ENCODE measurements at regions not wholly inside any gene's neighbourhood (a gene's known extent, or its start where the extent isn't known, plus 50 kb on each side); places are given as distances from the start of the nearest gene placed in this dataset.
"Not testable (repeated sequence)": the region's sequence is repeated elsewhere in the genome, so short reads cannot be mapped to it uniquely, and the experiment has no call there.

DNA sequence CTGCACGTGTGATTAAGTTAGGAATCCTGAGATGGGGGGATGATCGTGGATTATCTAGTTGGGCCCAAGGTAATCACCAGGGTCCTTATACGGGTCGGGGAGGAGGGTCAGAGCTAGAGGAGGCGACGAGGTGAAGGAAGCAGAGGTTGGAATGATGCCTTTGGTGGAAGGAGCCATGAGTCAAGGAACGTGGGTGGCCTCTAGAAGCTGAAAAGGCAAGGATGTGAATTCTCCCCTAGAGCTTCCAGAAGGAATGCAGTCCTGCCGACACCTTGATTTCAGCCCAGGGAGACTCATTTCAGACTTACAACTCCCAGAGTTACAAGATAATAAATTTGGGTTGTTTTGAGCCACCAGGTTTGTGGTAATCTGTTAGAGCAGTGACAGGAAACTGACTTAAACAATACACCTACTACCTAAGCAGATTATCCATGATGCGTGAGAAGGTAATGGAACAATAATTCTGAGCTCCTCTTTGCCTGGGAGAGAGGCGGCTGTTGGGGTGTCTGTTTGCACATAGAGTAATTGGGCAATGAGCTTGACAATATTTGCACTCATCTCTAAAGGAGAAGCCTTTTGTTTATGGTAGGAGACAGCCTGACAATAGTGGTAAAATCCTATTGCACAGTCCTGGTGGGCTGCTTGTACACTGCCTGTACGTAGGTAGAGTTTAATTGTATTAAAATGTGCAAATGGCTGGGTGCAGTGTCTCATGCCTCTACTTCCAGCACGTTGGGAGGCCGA lies 129.3 kb upstream of the IER5L start:
- no peak for DNase-seq

DNA sequence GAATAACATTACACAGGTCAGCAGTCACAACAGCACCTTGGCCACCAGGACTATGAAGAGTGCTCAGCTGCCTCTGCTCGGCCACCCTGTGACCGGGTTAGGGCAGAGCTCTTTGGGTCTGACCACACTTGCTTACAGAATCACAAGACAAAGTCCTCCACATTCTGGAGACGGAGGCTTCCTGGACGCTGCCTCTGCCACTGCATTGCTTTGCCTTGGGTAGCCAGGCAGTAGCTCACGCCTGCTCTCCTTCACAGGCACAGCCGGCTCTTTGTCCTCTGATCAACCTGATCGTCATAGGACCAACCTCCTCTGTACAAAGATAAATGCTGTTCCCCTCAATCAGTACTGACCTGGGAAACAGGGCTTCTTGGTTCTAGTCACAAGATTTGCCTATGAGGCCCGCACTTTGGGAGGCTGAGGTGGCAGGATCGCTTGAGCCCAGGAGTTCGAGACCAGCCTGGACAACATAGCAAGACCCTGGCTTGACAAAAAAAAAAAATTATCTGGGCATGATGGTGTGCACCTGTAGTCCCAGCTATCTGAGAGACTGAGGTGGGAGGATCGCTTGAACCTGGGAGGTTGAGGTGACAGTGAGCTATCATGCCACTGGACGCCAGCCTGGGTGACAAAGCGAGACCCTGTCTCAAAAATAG lies 128.4 kb upstream of the IER5L start:
- no peak for DNase-seq

DNA sequence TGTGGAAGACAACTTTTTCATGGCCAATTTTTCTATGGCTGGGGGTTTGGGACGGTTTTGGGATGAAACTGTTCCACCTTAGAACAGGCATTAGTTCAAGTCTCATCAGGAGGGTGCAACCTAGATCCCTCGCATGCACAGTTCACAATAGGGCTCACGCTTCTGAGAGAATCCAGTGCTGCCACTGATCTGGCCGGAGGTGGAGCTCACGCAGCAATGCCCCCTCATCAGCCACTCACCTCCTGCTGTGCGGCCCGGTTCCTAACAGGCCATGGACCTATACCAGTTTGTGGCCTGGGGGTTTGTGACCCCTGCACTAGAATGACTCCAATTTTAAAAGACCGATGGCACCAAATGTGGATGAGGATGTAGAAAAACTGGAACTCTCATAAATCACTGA lies 127.2 kb upstream of the IER5L start:
- DNase-seq: no peak

DNA sequence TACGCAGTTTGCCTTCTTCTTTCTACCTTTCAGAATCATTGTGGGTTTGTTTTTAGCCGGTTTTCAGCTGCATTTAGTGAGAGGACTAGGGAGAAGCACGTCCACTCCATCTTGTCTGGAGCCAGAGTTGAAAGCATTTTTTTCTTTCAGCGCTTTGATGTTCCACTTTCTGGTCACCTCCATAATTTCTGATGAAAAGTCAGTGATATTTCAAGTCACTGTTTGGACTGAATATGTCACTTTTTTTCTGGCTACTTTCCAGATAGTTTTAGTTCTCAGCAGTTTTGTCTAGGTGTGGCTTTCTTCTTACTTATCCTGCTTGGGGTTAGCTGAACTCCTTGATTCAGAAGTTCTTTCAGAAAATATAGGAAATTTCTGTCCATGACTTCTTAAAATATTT lies 123.9 kb upstream of the IER5L start:
- no peak for DNase-seq

DNA sequence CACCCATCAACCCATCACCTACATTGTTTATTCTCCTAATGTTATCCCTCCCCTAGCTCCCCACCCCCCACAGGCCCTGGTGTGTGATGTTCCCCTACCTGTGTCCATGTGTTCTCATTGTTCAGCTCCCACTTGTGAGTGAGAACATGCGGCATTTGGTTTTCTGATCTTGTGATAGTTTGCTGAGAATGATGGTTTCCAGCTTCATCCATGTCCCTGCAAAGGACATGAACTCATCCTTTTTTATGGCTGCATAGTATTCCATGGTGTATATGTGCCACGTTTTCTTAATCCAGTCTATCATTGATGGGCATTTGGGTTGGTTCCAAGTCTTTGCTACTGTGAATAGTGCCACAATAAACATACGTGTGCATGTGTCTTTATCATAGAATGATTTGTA lies 118.1 kb upstream of the IER5L start:
- DNase-seq: not testable (repeated sequence)

DNA sequence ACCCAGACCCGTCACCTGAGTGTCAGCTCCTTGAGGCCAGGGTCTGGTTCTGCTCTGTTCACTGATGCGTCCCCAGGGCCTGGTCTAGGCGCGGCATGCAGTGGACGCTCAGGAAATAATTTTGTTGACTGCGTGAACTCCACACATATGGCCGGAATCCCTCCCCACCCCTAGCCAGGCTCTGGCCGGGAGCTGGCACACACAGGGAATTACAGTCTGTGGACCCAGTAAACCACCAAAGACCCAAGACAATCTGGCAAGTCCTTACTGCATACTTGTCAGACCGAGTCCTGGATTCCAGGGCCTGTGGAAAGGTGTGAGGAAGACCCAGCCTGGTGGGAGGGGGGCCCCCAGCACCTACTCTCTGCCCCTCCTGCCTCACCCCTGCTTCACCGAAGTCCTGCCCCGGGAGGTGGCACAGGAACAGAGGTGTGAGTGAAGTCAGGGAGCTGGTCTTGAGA lies 113.0 kb upstream of the IER5L start:
- no peak for DNase-seq

DNA sequence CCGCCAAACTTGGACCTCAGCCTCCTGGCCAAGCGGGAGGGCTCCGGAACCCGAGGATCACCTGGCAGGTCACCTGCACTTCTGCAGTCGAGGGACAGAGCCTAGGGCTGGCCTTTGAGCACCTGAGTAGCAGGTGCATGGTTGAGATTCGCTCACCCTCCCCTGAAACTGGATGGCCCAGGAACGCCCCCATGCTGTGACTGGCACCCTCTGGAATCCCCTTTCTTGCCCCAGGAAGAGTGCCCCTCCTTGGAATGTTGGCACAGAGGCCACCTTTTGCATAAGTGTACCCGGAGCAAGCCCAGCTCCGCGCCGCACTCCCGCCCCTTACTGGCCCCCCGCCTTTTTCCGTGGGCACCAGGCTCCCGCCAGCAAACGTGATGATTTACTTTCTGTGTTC lies 112.5 kb upstream of the IER5L start:
- DNase-seq: no peak

DNA sequence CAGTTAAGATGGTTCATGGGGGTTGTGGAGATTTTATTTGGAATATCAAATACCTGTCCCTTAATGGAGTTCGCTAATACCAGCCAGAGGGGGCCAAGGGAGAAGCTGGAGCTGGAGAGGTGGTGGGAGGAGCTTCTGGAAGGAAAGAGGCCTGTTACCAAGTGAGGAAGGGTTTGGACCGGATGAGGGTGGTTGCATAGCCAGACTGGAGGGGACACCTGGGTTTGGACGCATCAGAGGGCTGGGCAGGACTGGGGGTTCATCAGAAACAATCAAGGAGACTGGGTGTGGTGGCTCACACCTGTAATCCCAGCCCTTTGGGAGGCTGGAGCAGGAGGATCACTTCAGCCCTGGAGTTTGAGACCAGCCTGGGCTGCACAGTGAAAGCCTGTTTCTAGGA lies 111.8 kb upstream of the IER5L start:
- no peak for DNase-seq

DNA sequence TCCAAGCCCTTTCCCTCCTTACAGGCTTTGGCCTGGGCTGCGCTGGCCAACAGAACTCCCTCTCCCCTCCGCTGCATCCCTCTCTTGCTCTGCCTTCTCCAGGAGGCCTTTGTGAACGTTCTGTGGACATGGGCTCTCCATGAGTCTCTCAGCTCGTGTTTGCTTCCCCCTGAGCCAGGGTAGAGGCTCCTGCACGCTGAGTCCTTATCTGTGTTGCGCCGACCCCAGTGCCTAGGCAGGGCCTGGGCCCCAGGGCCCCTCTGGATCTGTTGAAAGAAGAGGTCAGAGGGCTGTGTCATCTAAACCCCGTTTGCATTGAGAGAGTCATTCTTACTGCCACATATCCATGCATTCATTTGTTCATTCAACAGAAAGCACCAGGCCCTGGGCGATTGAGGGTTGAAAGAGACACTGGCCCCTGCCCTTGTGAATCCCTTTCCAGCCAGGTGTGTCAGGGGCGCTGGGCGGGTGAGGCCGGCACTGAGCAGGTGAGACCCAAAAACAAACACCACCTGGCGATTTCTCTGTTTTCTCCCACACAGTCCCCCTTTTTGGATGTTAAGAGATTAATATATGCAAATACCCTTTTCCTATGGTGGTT lies 111.2 kb upstream of the IER5L start:
- DNase-seq: no peak

DNA sequence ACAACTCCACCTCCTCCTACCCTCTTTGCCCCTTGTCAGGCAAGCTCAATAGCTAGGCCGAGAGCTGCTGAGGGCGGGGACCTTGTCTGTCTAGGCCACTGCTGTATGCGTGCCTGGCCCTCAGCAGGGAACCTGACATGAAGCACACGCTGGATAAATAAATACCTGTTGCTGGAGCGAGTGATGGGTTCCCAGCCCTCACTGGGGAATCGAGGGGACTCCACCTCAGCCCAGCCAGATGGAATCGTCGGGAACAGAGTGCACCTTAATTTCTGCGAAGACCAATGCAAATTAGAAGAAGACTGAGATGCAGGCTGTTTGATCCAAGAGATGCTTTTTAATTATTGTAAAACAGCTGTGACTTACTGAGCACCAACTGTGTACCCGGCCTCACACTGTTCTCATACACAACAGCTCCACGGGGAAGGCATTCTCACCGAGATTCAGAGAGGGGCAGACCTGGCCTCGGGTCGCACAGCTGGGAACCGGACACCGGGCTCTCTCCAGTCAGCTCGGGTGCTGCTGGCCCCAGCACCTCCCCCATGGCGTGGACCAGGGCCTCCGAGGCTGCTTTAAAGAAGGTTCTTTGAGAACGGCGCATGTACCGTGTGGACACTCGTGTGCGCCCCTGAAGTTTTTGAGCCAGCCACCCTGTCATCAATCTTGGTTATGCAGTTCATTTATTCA lies 109.7 kb upstream of the IER5L start:
- DNase-seq: no peak

DNA sequence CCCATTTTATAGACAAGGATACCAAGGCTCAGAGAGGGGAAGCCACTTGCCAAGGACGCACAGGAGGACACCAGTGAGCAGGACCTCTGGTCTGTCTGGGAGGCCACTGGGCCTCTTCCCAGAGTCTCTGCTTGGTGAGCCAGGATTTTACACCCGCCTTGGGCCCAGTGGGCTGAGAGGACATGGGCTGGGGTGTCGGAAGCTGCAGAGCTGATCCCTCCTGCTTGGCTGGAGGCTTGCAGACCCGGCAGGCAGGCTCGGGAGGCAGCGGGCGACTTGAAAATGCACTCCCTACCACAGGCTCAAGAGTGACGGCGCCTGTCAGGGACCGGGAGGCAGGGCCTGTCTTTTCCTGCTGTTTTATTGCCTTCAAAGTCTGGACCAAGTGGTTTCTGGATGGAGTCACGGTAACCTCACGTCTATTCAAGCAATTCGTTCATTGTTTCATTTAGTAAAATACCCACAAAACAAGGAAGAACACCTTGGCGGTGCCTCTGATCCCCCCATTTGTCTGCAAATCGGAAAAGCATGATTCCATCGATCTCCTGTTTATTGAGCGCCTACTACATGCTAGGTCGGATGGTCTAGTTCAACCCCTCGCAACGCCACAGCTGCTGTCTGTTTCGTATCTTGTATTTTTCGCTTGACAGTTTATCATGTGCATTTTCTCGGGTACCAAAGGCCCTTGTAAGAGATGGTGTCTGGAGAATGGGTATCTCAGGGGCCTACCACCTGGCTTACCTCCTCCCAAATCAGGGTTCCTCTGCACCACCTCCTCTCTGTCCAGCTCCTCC lies 108.1 kb upstream of the IER5L start:
- no peak for DNase-seq

DNA sequence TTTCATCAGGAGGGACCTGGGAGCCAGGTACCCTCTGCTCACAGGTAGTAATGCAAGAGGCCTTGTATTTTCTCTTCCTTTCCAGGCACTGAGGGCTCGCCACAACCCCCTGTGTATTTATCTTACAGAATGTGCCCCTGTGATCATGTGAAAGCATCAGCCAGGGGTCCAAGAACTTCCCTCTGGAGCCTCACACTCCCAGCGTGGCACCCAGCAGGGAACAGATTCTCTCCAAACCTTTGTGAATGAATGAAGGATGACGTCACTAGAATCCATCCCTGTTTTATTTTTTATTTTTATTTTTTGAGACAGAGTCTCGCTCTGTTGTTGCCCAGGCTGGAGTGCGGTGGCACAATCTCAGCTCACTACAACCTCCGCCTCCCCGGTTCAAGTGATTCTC lies 107.3 kb upstream of the IER5L start:
- no peak for DNase-seq

DNA sequence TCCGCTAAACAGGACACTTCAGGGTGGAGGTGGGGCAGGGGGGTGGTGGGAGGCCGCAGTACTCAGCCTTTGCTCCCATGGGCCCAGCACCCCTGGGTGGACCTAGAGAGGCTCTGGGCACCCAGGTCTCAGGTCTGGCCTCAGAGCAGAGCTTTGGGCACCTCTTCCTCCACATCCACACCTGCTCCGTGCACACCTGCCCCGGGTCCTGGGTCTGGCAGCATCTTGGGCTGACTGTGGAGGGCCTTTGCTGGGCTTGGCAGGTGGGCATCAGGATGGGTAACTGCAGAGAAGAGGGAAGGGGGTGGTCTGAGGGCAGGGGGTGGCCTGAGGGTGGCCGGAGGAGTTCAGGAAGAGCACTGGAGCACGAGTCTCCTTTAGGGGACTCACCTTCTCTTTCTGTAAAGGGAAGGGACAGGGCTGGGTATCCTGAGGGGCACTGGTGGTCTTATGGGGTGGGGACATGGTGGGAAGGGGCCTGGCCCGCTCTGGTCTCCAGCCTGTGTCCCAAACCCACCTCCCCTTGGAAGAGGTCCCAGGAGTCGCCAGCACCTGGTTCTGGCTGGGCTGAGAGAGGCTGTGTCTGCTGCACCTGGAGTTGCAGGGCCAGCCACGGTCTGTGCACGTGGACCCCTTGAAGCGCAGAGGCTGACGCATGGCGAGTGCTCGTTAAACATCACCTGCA lies 106.7 kb upstream of the IER5L start:
- DNase-seq: no peak

DNA sequence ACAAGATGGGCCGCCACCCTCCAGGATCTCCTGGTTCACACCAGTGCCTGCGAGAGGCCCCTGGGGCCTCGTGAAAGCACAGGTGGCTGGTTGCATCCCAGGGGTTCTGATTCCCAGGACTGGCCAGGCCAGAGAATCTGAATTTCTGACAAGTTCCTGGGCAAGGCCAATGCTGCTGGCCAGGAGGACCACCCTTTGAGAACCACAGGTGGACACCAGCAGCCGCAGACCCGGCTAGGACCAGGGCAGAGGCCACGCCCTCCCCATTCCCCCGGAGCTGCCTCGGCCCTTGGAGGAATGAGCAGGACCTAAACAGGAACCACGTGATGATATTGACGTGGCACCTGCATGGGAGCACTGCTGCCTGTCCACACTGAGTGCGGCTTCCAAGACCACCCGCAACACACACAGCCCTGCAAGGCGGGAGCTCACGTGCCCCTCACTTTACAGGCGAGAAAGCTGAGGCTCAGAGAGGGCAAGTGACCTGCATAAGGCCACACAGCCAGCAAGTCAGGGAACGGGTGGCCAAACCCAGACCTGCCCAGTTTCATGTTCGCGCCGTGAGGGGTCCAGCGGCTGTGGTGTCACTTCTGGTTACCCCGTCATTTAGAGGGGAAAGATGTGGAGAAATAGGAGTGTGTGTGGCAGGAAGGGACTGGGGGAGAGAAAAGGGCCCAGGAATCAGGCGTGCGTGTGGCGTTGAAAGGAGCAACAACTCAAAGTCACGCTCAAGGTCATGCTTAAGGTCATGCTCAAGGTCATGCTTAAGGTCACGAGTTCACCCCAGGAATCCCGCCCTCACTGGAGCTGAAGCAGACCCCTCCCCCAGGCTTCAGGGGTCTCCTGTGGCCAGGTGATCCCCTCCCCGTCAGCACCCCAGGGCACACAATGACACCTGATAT lies 105.9 kb upstream of the IER5L start:
- DNase-seq: no peak

DNA sequence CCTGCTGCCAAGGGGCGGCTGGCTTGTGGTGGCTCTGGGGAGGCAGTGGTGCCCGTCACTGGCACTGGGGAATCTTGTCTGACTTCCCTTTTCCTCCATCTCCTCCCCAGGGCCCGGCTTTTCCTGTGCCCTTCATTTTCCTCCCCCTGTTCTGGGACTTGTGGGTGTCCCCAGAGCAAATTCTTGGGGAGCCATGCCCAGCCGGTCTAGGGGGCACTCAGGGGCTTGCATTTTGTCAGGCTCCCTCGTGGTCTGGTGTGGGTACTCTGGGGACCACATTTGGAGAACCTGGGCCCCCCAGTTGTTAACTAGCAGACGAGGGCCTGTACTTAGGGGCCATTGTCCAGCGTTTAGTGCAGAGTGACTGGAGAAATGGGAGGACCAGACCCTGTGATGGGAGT lies 105.2 kb upstream of the IER5L start:
- no peak for DNase-seq

DNA sequence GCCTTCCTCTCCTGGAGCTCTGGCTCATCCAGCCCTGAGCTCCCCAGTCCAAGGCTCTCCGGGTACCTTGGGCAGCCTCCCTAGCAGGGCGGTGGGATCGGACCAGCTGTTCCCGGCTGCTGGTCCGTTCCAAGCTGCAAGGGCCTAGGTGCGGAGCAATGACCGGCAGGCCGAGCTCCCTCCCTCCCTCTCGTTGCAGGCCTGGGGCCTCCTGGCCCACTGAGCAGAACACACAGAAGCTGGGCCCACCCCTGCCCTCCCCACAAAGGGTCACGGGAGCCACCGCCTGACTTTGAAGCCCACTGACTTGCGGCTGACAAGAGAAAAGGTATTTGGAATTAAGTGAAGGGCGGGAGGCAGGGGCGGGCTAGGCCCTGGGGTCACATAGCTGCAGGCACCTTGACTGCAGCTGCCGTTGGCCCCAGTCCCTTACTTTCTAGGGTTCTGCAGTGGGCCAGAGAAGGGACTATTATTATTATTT lies 104.7 kb upstream of the IER5L start:
- no peak for DNase-seq

DNA sequence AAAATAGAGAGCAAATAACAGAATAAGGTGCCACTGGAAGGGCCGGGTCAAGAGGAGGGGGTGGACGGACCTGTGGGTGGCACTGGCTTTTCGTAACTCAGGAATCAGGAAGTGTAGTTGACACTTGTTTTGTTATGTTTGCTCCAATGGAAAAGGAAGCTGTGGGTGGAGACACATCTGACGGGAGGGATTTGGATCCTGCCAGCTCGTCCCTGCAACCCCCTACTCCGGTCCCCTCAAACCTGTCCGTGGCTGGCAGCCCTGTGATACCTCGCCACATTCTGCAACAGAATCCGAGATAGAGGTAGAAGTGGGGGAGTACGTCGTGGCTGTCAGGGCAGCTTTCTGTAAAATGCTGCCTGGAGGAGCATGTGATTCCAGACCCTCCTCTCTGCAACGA lies 104.2 kb upstream of the IER5L start:
- no peak for DNase-seq

DNA sequence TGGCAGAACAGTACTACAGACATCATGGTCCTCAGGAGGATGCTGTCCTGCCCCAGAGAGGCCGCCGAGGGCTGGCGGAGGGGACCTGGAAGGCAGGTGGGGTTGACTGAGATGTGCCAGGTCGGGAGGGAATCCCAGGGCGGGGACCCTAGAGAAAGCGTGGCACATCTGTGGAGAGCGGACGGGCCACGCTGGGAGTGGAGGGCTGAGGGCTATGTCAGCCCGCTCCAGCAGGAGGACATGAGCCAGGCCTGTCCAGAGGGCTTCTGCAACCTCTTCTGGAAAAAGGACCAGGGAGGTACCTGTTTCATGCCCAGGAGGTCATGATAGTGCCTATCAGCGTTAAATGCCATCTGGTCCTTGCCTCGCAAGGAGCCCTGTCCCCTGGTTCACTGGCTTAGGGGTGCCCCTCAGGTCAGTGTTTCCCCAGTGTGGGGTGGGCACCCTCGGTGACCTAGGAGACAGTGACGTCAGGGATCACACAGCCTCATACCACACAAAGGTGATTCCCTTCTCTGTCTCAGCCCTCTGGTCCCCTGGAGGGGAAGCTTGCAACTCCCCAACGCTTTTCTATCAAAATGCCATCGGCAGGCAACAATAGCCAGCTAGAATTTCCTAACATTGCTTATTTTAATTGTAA lies 103.6 kb upstream of the IER5L start:
- no peak for DNase-seq

DNA sequence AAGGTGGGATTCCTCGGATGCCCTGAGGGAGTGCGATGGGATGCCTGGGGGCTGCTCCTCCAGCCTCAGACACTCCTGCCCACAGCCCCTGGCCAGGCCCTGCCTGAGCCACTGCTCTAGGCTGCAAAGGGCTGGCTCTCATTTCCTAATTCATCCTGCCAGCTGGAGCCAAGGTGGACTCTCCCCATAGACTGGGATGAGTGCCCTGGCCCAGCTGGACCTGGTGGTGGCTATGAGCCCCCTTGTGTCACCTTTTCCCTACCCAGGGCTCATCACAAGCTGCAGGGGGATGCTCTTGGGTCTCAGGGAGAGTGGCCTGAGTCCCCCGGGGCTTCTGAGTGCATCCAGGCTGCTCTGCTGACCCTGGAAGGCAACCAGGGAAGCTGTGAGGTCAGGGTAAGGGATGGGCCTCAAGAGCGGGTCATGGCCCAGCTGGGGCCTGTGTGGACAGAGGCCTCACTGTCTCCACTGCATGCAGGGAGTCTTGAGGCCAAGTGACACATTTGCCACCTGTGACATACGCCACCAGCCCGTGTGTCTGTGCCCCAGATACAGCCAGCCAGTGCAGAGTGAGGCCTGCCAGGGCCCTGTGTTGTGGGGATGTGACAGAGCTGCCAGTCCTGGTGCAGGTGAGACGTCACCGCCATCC lies 102.7 kb upstream of the IER5L start:
- DNase-seq: no peak

DNA sequence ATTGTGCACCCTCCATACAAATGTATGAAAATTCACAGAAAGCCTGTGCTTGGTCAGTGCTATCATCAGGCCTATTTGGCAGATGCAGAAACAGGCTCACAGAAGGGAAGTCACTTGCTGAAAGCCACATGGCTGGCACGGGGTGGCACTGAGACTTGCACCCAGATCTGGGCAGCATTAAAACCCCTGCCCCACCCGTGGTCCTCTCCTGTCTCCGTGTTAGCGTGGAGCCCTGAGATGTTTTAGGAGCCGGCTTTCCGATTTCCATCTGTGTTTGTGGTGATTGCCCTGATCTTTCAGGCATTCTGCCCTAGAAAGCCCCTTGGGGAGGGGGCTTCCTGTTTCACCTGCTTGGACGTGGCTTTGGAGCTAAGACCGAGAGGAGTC lies 102.2 kb upstream of the IER5L start:
- DNase-seq: no peak

Measured in CD4-positive, alpha-beta T cell treated with Interleukin-4 for 1 hour (primary cell).